ENCODE measurements at regions not wholly inside any gene's neighbourhood (a gene's known extent, or its start where the extent isn't known, plus 50 kb on each side); places are given as distances from the start of the nearest gene placed in this dataset.

- peak; percentile 51 for DNase-seq (ENCODE audit: insufficient read length, low spot score, missing footprints)
- no peak overlapping the region for H3K4me2 ChIP-seq (ENCODE audit: insufficient read depth, low read length)
Measured at GRCh38 chr2:42939411-42940206, 147.2 kb upstream of the HAAO start.

GRCh38 chr2:42938671-42939370 is 146.4 kb upstream of the HAAO start:
- Histone ChIP-seq H3K4me3 (ENCODE audit: insufficient read depth, low read length) (no peak overlapping the region), H3K27me3 (ENCODE audit: insufficient read depth, low read length) (no peaks in the 10 kb centered on the region), H4K20me1 (ENCODE audit: insufficient read depth, low read length) (no peaks in the 10 kb centered on the region), H3K9me3 (ENCODE audit: low read depth, low read length) (no peaks in the 10 kb centered on the region), H3K79me2 (ENCODE audit: insufficient read depth, low read length) (no peaks in the 10 kb centered on the region), H3K4me1 (ENCODE audit: insufficient read depth, low read length) (peaks cover 7% of the 10 kb centered on the region), H2AFZ (ENCODE audit: low read length) (no peak overlapping the region), H3K4me2 (ENCODE audit: insufficient read depth, low read length) (no peak overlapping the region), H3K27ac (ENCODE audit: low read depth, low read length) (no peak overlapping the region), H3K36me3 (ENCODE audit: insufficient read depth, low read length) (no peaks in the 10 kb centered on the region)
- no peak for TF ChIP-seq CTCF (IDR thresholded peaks at IDR 0.05; ENCODE audit: extremely low read depth, low read depth, low read length)
- no peak for DNase-seq (ENCODE audit: insufficient read length, low spot score, missing footprints)

More at GRCh38 chr2:42939411-42940206, 147.2 kb upstream of the HAAO start:
- Histone ChIP-seq H3K79me2 (ENCODE audit: insufficient read depth, low read length) (no peaks in the 10 kb centered on the region), H4K20me1 (ENCODE audit: insufficient read depth, low read length) (no peaks in the 10 kb centered on the region), H3K36me3 (ENCODE audit: insufficient read depth, low read length) (no peaks in the 10 kb centered on the region), H3K27me3 (ENCODE audit: insufficient read depth, low read length) (no peaks in the 10 kb centered on the region), H3K4me3 (ENCODE audit: insufficient read depth, low read length) (no peak overlapping the region), H3K4me1 (ENCODE audit: insufficient read depth, low read length) (peaks cover 7% of the 10 kb centered on the region), H3K9me3 (ENCODE audit: low read depth, low read length) (no peaks in the 10 kb centered on the region), H3K27ac (ENCODE audit: low read depth, low read length) (no peak overlapping the region), H2AFZ (ENCODE audit: low read length) (peak overlapping the region; percentile 22)
- TF ChIP-seq CTCF (IDR thresholded peaks at IDR 0.05; ENCODE audit: extremely low read depth, low read depth, low read length) = no peak

GRCh38 chr2:42937171-42937875 is 144.9 kb upstream of the HAAO start:
- peaks cover 7% of the 10 kb centered on the region for H3K4me1 ChIP-seq (ENCODE audit: insufficient read depth, low read length)
- H3K27ac ChIP-seq (ENCODE audit: low read depth, low read length) = no peak overlapping the region
- no peaks in the 10 kb centered on the region for H3K9me3 ChIP-seq (ENCODE audit: low read depth, low read length)
- no peaks in the 10 kb centered on the region for H3K36me3 ChIP-seq (ENCODE audit: insufficient read depth, low read length)
- no peak overlapping the region for H2AFZ ChIP-seq (ENCODE audit: low read length)
- no peaks in the 10 kb centered on the region for H3K27me3 ChIP-seq (ENCODE audit: insufficient read depth, low read length)
- H3K4me3 ChIP-seq (ENCODE audit: insufficient read depth, low read length) = no peak overlapping the region
- DNase-seq (ENCODE audit: insufficient read length, low spot score, missing footprints) = peak; percentile 34
- no peaks in the 10 kb centered on the region for H4K20me1 ChIP-seq (ENCODE audit: insufficient read depth, low read length)
- TF ChIP-seq CTCF (IDR thresholded peaks at IDR 0.05; ENCODE audit: extremely low read depth, low read depth, low read length) = no peak
- H3K79me2 ChIP-seq (ENCODE audit: insufficient read depth, low read length) = no peaks in the 10 kb centered on the region
- no peak overlapping the region for H3K4me2 ChIP-seq (ENCODE audit: insufficient read depth, low read length)

All from osteoblast (primary cell).